ENCODE measurements at regions not wholly inside any gene's neighbourhood (a gene's known extent, or its start where the extent isn't known, plus 50 kb on each side); places are given as distances from the start of the nearest gene placed in this dataset.

GRCh38 chr1:239896569-239896968 lies 195.1 kb upstream of the FMN2 start:
- DNase-seq: no peak

DNA sequence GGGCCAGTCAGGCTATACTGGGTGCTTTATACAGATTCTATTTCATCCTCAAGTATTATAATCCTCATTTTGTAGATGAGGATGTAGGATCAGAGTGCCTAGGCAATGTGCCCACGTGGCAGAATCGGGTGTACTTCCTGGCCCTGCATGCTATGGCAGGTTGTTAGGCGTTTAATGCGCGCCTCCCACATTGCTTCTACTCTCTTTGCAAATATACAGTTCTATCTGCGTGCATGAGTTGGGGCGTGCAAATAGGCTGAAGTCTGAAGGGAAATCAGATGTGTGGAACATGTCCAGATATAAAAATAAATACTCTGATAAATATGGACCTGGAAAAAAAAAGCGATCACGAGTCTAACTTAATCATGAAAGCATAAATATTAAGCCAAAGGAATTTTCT lies 194.7 kb upstream of the FMN2 start:
- no peak for DNase-seq

GRCh38 chr1:239897458-239897857 lies 194.2 kb upstream of the FMN2 start:
- DNase-seq: no peak

DNA sequence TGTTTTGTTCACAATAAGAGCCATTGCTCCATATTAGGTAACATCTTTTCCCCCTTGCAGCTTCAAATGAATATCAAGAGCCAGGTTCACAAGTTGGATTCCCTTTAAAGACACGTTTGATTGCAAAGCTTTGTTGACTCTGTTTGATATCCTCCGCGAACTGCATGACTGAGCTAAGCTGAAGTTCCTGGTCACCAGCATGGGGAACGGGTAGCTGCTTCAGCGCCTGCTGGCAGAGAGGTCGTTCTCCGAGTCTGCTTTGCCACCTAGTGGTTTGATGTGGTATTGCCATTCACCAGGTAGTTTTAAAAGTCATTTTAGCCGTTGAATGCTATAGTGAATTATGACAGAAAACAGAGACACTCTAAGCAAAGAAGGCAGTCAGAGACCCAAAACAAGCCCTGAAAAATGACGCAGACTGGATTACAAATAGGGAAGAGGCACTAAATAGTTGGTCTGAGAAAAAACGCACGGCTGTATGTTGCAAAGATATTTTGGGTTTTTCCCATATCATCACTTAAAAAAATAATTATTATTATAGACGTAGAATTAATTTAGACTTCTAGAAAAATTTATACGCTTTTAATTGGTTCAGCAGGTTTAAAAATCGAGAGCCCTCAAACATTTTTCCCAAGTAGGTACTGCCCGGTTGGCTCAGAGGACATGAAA lies 193.5 kb upstream of the FMN2 start:
- DNase-seq: peak; percentile 67

- no peak for DNase-seq
These were observed 191.9 kb upstream of the FMN2 start for GRCh38 chr1:239899747-239900146.

- no peak for DNase-seq
These were observed 185.3 kb upstream of the FMN2 start for GRCh38 chr1:239906394-239906793.

DNA sequence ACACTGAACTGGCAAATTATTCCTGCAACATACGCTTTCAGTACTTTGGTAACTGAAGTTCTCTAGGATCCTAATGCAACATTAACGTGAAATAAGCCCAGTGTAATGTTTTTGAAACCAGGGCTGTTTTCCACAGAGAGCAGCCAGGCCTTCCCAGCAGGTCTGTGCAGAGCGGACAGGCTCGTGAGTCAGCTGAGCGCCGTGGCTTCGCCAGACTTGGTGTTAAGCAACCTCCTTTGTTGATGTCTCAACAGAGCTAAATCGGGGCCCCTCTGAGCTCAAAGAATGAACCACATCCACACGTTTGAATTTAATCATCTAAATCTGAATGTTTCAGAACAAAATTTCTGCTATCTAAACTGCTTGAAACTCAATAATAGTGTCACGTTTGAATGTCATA lies 181.8 kb upstream of the FMN2 start:
- DNase-seq: no peak

- no peak for DNase-seq
These were observed 179.2 kb upstream of the FMN2 start for GRCh38 chr1:239912471-239912870.

DNA sequence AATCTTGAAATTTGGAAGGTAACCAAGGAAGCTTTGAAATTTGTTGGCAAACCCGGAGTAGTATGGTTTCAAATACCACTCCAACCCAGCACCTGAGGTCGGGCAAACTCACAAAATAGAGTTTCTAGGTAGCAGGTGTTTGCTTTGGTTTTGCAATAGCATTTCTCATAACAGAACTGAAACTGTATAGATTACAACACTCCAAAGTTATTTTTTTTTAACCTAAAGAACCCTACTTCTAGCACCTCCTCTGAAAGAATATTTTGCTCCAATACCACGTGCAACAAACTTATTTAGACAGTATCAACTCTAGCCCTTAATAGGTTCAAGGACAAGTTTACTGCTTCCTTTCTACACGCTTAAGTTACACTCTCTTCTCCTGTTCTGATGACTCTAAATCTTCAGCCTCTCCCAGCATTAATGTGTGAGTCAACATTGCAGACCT lies 178.5 kb upstream of the FMN2 start:
- no peak for DNase-seq

- no peak for DNase-seq
These were observed 176.9 kb upstream of the FMN2 start for GRCh38 chr1:239914751-239915231.

- DNase-seq: no peak
These were observed 173.0 kb upstream of the FMN2 start for GRCh38 chr1:239918634-239919033.

DNA sequence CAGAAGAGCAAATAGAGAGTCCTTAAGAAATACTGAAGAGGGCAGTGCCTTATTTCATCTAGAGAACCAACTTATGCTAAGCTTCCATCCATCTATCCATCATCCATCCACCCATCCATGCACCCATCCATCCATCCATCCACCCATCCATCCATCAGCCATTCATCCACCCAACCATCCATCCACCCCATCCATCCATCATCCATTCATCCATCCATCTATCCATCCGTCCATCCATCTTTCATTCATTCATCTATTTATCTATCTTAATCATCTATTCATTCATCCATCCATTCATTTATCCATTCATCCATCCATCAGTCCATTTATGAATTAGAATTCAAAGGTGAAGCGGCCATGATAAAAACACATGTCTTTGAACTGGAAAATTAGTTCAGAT lies 171.5 kb upstream of the FMN2 start:
- no peak for DNase-seq

DNA sequence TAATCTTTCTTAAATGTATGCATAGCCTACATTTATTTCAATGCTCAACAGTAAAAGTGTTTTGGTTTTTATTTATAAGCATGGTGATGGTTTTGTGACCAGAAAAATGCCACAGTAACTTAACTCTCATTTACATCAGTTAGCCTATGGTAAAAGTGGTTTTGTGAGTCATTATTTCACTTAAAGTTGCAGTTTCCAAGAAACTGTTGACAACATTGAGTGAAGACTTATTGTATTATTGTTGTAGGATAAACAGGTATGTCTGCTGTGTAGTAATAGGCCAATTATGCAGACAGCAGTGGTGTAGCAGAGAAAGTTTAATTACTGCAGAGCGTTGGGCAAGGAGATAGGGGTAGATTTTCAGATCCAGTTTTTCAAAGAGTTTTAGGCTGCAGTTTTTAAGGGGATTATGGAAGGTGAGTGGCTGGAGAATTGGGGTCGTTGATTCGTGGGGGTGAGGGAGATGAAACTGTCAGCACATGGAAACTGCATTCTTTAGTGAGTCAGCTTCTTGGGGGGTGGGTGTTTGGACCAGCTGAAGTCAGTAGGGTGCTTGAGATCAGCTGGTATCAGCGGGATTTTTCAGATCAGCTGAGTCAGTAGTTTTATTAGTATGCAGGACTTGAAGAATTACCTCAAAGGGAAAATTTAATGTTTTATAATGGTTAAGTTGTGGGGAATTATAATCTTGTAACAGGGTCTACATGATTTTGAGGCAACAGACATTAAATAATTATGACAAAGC lies 168.7 kb upstream of the FMN2 start:
- no peak for DNase-seq

- DNase-seq: no peak
These were observed 166.8 kb upstream of the FMN2 start for GRCh38 chr1:239924741-239925350.

DNA sequence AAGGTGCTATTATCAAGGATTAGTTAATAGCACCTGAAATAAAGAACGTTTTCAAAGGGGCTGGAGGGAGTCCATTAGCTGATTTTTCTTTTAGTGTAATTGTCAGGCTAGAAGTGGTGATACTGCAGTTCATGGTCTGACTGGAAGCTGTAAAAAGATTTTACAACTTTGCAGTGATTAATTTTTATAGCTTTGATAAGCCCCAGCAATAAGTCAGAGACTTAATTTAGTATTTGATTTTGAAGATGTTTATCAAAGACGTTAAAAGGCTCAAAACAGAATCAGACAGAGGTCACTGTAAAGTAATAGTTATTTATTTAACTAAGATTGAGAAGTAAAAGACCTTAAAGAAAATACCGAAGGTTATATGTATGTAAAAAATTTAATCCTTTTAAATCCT lies 165.5 kb upstream of the FMN2 start:
- DNase-seq: no peak

GRCh38 chr1:239929317-239929716 lies 162.4 kb upstream of the FMN2 start:
- no peak for DNase-seq

DNA sequence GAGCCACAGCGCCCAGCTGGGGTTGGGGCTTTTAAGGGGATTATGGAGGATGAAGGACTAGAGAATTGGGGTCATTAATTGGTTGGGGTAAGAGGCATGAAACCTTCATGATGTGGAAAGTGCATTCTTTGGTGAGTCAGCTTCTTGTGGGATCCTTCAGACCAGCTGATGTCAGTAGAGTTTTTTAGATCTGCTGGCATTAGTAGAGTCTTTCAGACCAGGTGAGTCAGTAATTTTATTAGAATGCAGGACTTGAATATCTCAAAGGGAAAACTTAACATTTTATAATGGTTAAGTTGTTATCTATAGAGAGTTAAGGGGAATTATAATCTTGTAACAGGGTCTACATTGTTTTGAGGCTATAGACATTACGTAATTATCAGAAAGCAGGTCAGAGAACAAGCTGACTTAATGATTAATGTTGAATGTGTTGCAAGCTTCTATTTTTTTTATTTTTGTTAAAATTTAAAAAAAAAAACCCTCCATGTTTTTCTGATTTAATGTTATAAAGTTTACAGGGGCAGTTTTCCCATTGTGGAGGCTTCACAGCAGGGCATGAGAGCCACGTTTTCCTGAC lies 160.9 kb upstream of the FMN2 start:
- no peak for DNase-seq

DNA sequence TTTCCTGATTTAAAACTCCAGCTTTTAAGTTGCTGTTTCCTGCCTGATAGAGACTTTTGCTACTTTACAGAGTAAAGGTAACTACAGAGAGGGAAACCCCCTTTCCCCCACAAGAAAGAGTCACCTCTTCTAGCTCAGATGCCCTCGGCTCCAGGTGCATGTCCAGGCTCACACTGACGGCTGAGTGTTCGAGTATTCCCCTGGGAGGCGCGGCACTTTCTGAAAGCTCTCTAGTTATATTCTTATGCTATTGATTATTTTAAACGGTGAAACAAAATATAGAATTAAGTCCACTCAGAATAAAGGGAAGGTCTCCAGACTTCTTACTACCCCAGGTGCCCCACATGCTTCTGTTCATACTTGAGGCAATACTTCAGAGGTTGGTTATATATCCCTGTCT lies 160.3 kb upstream of the FMN2 start:
- DNase-seq: no peak

- no peak for DNase-seq
These were observed 152.1 kb upstream of the FMN2 start for GRCh38 chr1:239939602-239940001.

- DNase-seq: no peak
These were observed 147.9 kb upstream of the FMN2 start for GRCh38 chr1:239943761-239944160.

- no peak for DNase-seq
These were observed 147.0 kb upstream of the FMN2 start for GRCh38 chr1:239944666-239945065.

DNA sequence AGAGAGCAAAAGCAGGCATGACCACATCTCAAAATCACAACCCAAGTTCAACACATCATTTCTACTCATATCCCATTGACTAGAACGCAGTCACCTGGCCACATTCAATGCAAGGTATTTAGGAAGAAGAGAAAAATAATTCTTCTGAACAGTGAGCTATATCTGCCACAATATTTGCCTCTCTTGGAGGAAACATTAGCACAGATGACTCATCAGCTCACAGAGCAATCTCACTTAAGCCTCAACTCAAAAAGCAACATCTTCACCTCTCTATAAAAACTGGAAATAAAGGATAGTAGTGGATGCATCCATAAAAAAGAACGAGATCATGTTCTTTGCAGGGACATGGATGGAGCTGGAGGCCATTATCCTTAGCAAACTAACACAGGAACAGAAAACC lies 143.9 kb upstream of the FMN2 start:
- no peak for DNase-seq

DNA sequence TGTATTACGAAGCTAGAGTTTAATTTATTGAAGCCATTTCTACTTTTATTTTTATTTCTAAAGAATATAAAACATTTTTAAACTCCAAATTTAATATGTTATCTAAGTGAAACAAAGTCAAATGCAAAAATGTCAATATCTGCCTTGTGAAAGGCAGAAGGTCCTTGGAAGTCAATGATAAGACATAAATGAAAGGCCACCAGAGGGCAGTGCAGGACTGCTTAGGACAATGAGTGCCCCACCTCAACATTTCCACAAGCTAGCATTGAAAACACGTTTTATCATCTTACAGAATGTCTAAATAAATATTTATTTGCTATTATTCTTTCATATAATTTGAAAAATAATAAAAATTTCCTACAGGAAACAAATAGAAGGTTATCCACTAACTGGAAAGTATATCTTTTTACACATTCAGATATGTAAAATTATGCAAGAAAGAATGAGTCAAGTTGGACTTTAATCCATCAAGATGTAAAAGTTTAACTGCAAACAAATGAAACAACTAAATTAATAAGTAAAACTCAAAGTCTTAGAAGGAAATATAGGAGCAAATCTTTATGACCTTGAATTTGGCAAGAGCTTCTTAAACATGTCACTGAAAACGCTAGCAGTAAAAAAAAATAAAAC lies 140.1 kb upstream of the FMN2 start:
- peak; percentile 35 for DNase-seq
